CD4-positive, alpha-beta T cell treated with Interleukin-6 at 100 ng/mL for 8 hours (primary cell): ENCODE measurements at regions not wholly inside any gene's neighbourhood (a gene's known extent, or its start where the extent isn't known, plus 50 kb on each side); places are given as distances from the start of the nearest gene placed in this dataset.

Experiments used
- DNase-seq: peaks from one replicate; pipeline ENCODE4 v3.0.0-alpha.2; 2020; ENCODE audit warnings: mixed read lengths, low spot score

DNA sequence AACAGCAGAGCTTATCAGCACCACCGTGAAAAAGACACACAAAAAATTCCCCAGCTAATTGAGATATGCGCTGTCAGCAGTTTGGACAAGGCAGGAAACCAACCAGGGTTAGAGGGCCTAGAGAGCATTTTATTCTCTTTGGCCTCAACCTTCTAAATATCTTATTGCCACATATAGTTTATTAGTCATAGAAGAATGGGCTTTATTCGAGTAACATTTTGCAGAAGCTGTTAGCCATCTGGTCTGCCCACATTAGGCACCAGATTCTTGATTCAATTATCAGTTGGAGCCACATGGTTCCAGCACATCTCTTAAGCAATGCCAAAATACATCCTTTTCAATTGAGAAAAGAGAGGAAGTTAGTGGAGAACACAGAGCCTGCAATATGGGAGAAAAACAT lies 109.9 kb upstream of the CXADR start:
- DNase-seq, result no peak

GRCh38 chr21:17406202-17406601 lies 106.6 kb upstream of the CXADR start:
- no peak for DNase-seq

GRCh38 chr21:17414766-17415165 lies 98.1 kb upstream of the CXADR start:
- DNase-seq, result no peak

GRCh38 chr21:17416139-17416538 lies 96.7 kb upstream of the CXADR start:
- DNase-seq, result no peak

GRCh38 chr21:17422931-17423330 lies 89.9 kb upstream of the CXADR start:
- no peak for DNase-seq

GRCh38 chr21:17427157-17427556 lies 85.7 kb upstream of the CXADR start:
- no peak for DNase-seq

DNA sequence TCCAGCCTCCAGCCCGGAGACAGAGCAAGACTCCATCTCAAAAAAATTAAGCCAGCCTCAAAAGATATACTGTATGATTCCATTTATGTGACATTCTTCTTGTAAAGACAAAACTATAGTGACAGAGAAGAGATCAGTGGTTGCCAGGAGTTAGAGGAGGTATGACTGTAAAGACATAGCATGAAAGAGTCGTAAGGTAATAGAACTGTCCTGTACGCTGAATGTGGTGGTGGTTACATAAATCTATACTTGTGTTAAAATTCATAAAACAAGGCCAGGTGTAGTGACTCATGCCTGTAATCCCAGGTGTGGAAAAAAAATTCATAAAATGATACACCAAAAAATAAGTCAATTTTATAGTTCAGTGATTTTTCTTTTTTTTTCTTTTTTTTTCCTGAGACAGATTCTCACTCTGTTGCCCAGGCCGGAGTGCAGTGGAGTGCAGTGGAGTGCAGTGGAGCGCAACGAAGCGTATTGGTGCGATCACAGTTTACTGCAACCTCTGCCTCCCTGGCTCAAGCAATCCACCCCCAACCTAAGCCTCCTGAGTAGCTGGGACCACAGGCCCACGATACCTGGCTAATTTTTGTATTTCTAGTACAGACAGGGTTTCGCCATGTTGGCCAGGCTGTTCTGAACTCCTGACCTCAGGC lies 84.9 kb upstream of the CXADR start:
- no peak for DNase-seq

DNA sequence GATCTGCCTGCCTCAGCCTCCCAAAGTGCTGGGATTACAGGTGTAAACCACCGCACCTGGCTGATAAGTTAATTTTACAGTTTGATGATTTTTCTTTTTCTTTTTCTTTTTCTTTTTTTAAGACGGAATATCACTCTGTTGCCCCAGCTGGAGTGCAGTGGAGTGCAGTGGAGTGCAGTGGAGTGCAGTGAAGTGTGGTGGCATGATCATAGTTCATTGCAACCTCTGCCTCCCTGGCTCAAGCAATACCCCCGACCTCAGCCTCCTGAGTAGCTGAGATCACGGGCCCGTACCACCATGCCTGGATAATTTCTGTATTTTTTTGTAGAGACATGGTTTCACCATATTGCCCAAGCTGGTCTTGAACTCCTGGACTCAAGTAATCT lies 84.4 kb upstream of the CXADR start:
- no peak for DNase-seq

DNA sequence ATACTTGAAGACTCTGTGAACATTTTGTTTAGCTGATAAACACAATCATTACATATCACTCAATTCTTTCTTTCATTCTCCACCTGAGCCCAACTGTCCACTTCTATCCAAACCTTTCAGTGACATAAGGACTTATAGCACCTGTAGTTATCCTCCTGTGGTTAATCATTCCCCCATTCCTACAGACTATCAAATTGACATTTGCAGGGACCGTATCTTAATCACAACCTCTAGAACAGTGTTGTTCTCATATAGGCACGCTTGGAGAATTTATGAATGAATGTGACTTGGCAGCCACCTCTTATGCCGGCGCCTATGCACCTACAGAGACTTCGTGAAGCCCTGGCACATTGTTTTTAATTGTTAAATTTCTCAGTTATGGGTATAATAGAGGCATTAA lies 83.9 kb upstream of the CXADR start:
- no peak for DNase-seq

DNA sequence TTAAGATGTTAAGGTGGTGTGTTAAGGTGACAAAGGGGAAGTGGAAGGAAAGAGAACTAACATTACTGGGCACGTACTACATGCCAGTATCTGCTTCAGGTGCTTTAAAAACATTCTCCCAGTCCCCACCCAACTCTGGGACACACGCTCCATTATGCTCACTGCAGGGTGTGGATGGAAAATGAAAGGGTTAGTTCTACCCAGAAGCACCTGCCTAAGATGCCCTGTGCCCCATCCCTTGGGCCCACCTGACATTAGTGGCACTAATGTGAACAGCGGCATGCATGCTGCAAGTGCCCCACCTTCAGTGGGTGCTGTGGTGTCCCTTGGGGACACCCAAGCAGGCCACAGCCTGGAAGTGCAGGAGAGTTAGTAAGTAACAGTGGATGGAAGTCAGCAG lies 82.9 kb upstream of the CXADR start:
- no peak for DNase-seq

DNA sequence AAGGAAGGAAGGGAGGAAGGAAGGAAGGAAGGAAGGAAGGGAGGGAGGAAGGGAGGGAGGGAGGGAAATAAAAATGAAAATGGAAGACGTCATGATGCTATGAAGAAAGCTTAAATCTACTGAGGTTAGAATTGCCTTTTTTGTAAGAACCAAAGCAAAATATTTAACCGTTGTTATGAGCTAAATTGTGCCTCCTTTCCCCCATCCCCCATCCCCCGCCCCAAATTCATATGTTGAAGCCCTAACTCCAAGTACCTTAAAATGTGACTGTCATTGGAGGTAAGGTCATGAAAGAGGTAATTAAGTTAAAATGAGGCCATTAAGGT lies 80.1 kb upstream of the CXADR start:
- no peak for DNase-seq

DNA sequence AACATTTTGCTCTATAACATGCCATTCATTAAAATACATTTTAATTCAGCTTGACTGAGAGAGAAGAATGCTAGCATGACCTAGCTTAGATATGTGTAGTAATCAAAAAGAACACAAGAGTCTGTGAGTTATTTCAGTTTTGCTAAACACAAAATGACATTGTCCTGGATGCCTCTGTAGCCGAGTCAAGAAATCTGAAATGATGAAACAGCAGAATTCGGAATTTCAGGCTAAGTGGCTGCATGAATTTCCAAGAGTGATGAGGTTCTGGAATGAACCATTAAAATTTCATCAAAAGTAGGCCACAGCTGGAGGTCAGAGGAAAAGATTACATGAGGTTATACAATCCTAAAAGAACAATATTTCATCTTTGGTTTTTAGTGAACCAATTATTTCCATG lies 79.1 kb upstream of the CXADR start:
- no peak for DNase-seq

DNA sequence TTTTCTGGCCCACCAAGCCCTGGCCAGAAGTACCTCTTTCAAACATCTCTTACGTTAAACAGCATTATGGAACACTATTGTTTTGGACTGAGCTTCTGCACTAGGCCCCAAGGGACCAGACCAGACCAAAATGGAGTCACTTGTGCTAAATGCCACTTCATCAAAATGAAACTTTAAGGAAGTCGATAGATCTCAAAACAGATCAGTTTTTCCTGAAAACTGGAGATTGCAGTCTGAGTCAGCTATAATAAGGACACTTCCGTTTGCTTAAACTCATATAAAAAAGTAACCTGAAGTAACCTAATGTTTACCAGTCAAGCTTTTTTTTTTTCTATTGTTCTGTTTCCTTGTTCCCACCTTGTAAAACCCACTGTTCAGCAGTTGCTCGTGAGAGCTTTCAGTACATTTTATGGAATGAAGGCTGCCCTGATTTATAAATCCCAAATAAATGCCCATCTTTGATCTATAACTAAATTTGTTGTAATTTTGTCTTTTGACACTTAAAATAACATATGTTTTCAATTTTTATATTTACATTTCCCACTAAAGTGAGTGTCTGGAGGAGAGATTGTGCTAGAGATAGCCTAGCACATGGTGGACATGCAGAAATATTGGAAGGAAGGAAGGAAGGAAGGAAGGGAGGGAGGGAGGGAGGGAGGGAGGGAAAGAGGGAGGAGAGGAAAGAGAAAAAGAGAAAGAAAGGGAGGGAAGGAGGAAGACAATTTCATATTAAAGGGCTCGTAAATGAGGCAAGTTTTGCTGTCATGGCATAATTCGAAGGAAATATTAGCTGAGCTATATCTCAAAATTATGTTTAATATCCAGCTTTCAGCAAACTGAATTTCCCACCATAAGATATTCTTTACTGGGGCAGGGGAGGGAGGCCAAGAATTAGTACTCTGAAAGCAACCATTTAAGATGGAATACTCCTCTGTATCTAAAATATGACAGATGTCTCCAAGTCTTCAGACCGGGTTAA lies 77.0 kb upstream of the CXADR start:
- DNase-seq, result no peak

GRCh38 chr21:17436626-17437111 lies 76.2 kb upstream of the CXADR start:
- DNase-seq, result no peak

DNA sequence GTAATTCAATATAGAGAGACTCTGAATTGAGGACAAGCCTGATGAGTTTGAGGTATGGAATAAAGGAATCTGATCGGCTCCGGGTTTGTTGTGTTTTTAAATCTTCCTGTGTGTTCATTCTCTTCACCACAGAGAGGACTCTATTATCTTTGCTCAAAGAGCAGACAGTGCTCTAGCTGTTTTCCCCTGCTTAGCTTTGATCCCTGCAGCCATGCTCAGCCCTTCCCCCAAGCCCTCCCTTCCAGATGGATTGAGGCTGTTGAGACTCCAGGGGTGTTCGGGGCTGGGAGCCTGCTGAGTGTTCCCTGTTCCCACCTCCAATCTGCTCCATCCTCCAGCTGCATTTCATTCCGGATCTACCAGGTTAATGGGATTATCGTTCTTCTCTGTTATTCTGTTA lies 74.2 kb upstream of the CXADR start:
- no peak for DNase-seq

DNA sequence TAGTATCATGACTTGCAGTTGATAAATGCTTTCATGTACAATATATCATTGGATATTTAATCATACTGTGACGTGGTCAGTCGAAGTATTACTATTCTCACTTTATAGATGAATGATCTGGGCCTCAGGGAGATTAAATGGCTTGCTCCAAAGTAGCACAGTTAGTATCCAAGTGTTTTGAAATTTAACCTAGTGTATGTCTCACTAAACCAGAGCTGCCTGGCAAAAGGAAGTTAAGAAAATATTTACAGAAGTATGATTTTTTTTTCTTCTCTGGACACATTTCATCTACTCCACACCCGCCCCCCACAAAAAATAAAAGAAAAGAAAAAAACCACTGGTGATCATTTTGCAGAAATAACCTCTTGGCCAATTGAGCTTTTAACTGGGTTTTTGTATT lies 71.9 kb upstream of the CXADR start:
- DNase-seq, result no peak

- DNase-seq, result no peak
Observed at GRCh38 chr21:17441370-17441769, 71.5 kb upstream of the CXADR start.

- no peak for DNase-seq
Observed at GRCh38 chr21:17442165-17442564, 70.7 kb upstream of the CXADR start.

- DNase-seq, result no peak
Observed at GRCh38 chr21:17444828-17445227, 68.0 kb upstream of the CXADR start.

DNA sequence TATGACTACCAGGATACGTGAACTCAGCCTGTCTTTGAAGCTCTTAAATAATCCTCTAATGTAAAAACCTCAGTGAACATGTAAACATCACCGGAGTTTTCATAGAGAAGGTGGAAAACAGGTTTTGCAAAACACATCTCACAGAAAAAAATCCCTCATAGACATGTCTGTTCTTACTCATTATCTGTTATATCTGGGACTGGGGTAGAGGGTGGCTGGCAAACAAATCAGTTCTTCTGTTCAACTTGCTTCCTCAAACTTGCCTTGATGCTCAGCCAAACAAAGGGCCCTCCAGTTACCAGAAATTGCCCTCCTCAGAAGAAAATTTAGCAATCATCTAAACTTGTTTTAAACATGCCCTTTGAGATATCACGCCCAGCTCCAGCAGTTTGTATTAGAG lies 66.1 kb upstream of the CXADR start:
- DNase-seq, result no peak

DNA sequence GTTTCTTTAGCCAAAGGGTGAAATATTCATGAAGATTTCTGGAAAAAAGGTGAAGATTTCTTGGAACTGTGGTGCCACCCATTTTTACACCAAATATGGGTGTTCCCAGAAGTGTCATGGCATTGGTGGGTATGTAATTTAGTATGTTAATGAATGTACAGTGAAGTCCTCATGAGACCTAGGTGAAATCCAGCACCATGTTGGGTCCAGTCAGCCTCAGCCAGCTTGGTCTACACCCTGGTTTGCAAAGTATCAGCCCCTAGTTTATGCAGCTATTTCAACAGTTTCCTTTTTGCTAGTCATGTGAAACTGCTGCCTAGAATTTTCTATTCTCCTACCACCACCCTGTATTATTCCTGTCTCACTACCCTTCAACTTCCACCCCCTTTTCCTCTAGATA lies 63.1 kb upstream of the CXADR start:
- no peak for DNase-seq

- no peak for DNase-seq
Observed at GRCh38 chr21:17451364-17451891, 61.4 kb upstream of the CXADR start.

GRCh38 chr21:17454315-17455027 lies 58.4 kb upstream of the CXADR start:
- DNase-seq, result no peak
